Osteocyte (in vitro differentiated cells): ENCODE measurements at regions not wholly inside any gene's neighbourhood (a gene's known extent, or its start where the extent isn't known, plus 50 kb on each side); places are given as distances from the start of the nearest gene placed in this dataset.

Source experiments
- DNase-seq: peaks from one replicate; pipeline ENCODE4 v3.0.0; 2021; ENCODE audit warnings: mixed read lengths; ENCODE audit not compliant: unreplicated experiment; ENCODE audit errors: extremely low spot score
- H3K27ac Mint-ChIP-seq: one replicate; pipeline ENCODE4 v1.8.0; 2021; ENCODE audit warnings: mild to moderate bottlenecking, mixed read lengths; ENCODE audit not compliant: unreplicated experiment
- H3K27me3 Mint-ChIP-seq: one replicate; pipeline ENCODE4 v1.8.0; 2021; ENCODE audit warnings: mixed read lengths; ENCODE audit not compliant: unreplicated experiment
- H3K36me3 Mint-ChIP-seq: one replicate; pipeline ENCODE4 v1.8.0; 2021; ENCODE audit warnings: mixed read lengths; ENCODE audit not compliant: unreplicated experiment
- H3K4me1 Mint-ChIP-seq: one replicate; pipeline ENCODE4 v1.8.0; 2021; ENCODE audit warnings: mixed read lengths; ENCODE audit not compliant: unreplicated experiment
- H3K4me3 Mint-ChIP-seq: one replicate; pipeline ENCODE4 v1.8.0; 2021; ENCODE audit warnings: mild to moderate bottlenecking, moderate library complexity, mixed read lengths; ENCODE audit not compliant: unreplicated experiment
- H3K9me3 Mint-ChIP-seq: one replicate; pipeline ENCODE4 v1.8.0; 2021; ENCODE audit warnings: mixed read lengths; ENCODE audit not compliant: unreplicated experiment
- TF ChIP-seq, protein P1 (sequence below): fragments of 200-600 bp; sonication (generic); IDR thresholded peaks from 2 replicates; pipeline ENCODE4 v1.5.0; 2021; ENCODE audit warnings: antibody characterized with exemption, mild to moderate bottlenecking, moderate library complexity

DNA sequence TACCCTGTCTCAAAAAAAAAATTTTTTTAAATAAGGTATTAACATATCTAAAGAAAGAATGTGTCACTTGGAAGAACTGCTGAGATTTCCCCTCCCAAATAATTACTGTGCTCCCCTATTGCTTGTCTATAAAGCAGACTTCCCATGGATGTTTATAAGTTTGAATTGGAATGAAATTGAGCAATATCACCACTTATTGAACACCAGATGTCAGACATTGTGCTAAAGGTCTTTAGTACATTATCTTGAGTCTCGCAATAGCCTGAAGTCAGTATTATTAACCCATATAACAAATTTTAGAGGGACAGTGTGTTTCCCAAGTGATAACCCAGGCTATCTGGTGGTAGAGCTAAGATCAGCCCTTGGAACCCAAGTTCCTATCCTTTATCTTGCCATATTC is 69.0 kb upstream of the EPCAM start:
- Mint-ChIP-seq H3K9me3 (no peaks in the 10 kb centered on the region), H3K4me3 (no peak overlapping the region), H3K36me3 (no peaks in the 10 kb centered on the region), H3K4me1 (peaks cover 23% of the 10 kb centered on the region), H3K27ac (no peak overlapping the region), H3K27me3 (peaks cover 5% of the 10 kb centered on the region)
- TF ChIP-seq, protein P1, sequence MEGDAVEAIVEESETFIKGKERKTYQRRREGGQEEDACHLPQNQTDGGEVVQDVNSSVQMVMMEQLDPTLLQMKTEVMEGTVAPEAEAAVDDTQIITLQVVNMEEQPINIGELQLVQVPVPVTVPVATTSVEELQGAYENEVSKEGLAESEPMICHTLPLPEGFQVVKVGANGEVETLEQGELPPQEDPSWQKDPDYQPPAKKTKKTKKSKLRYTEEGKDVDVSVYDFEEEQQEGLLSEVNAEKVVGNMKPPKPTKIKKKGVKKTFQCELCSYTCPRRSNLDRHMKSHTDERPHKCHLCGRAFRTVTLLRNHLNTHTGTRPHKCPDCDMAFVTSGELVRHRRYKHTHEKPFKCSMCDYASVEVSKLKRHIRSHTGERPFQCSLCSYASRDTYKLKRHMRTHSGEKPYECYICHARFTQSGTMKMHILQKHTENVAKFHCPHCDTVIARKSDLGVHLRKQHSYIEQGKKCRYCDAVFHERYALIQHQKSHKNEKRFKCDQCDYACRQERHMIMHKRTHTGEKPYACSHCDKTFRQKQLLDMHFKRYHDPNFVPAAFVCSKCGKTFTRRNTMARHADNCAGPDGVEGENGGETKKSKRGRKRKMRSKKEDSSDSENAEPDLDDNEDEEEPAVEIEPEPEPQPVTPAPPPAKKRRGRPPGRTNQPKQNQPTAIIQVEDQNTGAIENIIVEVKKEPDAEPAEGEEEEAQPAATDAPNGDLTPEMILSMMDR = no peak
- no peak for DNase-seq

DNA sequence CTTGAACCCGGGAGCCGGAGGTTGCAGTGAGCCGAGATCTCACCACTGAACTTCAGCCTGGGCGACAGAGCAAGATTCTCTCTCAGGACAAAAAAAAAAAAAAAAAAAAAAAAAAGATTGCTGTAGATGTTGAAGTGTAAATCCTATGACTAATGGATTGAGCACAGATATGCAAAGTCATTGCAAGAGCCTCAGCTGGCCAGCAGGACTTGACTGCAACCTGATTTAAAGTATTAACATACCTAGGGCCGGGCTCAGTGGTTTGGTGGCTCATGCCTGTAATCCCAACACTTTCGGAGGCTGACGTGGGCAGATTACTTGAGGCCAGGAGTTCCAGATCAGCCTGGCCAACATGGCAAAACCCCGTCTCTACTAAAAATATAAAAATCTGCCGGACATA is 69.6 kb upstream of the EPCAM start:
- peaks cover 23% of the 10 kb centered on the region for H3K4me1 Mint-ChIP-seq
- H3K36me3 Mint-ChIP-seq = no peaks in the 10 kb centered on the region
- DNase-seq = no peak
- H3K27me3 Mint-ChIP-seq = peaks cover 5% of the 10 kb centered on the region
- TF ChIP-seq, protein P1 = no peak
- H3K9me3 Mint-ChIP-seq = no peaks in the 10 kb centered on the region
- no peak overlapping the region for H3K4me3 Mint-ChIP-seq
- no peak overlapping the region for H3K27ac Mint-ChIP-seq

DNA sequence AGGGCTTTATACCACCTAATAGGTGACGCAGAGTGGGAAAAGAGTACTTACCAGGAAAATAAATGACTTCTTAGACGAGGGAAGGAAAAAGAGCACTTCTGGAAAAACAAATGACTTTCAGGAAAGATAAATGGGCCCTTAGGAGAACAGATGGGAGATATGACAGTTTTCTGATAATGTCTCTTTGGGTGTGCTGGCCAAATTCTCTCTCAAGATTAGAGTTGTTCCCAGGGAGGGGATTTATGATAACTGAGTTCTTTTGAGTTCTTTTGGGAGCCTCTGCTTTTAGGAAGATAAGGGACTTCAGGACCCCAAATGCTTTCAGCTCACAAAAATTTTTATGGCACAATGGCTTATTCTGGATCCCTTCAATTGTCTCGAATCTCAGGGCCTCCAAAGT is 70.3 kb upstream of the EPCAM start:
- Mint-ChIP-seq H3K4me3 (no peak overlapping the region), H3K27ac (no peak overlapping the region), H3K36me3 (no peaks in the 10 kb centered on the region), H3K9me3 (no peaks in the 10 kb centered on the region), H3K27me3 (peaks cover 5% of the 10 kb centered on the region), H3K4me1 (peaks cover 27% of the 10 kb centered on the region)
- no peak for DNase-seq
- TF ChIP-seq, protein P1 = no peak

DNA sequence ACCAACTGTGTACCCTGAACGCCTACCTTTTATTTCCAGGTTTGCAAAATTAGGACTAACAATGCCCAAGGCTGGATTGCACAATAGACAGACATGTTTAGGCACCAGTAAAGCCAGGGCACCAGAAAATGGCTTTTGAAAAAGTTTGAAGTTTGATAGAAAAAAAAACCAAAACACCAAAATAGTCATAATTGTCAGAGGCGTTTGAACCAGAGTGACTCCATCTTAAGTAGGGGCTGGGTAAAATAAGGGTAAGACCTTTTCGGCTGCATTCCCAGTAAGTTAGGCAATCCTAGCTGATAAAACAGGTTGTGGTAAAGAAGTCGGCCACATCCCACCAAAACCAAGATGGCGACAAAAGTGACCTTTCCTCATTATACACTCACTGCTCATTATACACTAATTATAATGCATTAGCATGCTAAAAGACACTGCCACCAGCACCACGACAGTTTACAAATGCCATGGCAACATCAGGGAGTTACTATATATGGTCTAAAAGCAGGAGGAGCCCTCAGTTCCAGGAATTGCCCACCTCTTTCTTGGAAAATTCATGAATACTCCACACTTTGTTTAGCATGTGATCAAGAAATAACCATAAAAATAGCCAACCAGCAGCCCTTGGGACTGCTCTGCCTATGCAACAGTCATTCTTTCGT is 71.2 kb upstream of the EPCAM start:
- Mint-ChIP-seq H3K4me1 (peaks cover 22% of the 10 kb centered on the region), H3K27me3 (peaks cover 5% of the 10 kb centered on the region)

DNA sequence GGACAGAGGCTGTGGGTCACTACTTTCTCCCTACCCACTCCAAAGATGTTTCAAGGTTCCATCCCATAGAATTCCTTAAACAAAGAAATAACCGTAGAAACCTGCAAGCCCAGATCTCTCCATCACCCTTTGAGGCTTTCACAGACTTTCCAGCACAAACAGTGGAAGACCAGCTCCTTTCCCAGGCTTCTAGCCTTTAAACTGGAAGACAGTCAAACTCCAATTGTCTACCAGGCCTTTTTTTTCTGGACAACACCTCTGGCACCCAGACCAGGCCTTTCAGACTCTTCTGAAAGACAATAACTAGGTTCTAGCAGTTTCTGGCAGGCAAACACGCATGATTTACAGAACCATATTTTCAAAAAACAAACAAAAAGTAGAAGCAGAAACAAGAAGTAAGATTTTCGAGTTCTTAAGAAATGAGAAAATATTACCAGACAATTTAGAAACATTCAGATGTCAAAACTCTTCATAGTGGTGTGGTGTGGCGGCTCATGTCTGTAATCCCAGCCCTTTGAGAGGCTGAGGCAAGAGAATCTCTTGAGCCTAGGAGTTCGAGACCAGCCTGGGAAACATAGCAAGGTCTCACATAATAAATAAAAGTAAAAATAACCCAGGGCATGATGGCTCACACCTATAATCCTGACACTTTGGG is 73.0 kb upstream of the EPCAM start:
- Mint-ChIP-seq H3K27ac (no peak overlapping the region), H3K27me3 (peaks cover 5% of the 10 kb centered on the region), H3K4me3 (no peak overlapping the region), H3K4me1 (peaks cover 19% of the 10 kb centered on the region), H3K9me3 (no peaks in the 10 kb centered on the region), H3K36me3 (no peaks in the 10 kb centered on the region)
- TF ChIP-seq, protein P1 = no peak
- DNase-seq = no peak

More for the DNA sequence above, 71.2 kb upstream of the EPCAM start:
- TF ChIP-seq, protein P1 = no peak
- Mint-ChIP-seq H3K4me3 (no peak overlapping the region), H3K9me3 (no peaks in the 10 kb centered on the region), H3K27ac (no peak overlapping the region), H3K36me3 (no peaks in the 10 kb centered on the region)
- no peak for DNase-seq
